ENCODE measurements at regions not wholly inside any gene's neighbourhood (a gene's known extent, or its start where the extent isn't known, plus 50 kb on each side); places are given as distances from the start of the nearest gene placed in this dataset.

- no peak for TF ChIP-seq EZH2phosphoT487 (IDR thresholded peaks at IDR 0.05; ENCODE audit: insufficient read depth, low read depth)
- TF ChIP-seq EZH2 (IDR thresholded peaks at IDR 0.05; ENCODE audit: insufficient read depth, poor library complexity, severe bottlenecking) = no peak
Observed at GRCh38 chr14:98705871-98706300, 566.1 kb downstream of the BCL11B start.

Data from GM23248 (cell line).